ENCODE measurements at regions not wholly inside any gene's neighbourhood (a gene's known extent, or its start where the extent isn't known, plus 50 kb on each side); places are given as distances from the start of the nearest gene placed in this dataset.

- no peak overlapping the region for H2AFZ ChIP-seq
- no peaks in the 10 kb centered on the region for H3K4me1 ChIP-seq (replicated peaks; ENCODE audit: insufficient read depth)
- no peak for DNase-seq
- CTCF ChIA-PET, result interaction anchor here (0.6 kb wide), 1 partner anchor 252 kb away, joined by 4 read pairs; no protein-coding TSS in a partner anchor
- H3K27ac ChIP-seq, result no peak overlapping the region
- H3F3A ChIP-seq (ENCODE audit: insufficient read depth, low read depth), result no peaks in the 10 kb centered on the region
- H4K20me1 ChIP-seq (ENCODE audit: insufficient read depth), result no peaks in the 10 kb centered on the region
- H3K9me2 ChIP-seq (ENCODE audit: insufficient read depth), result no peaks in the 10 kb centered on the region
- H3K27me3 ChIP-seq (ENCODE audit: insufficient read depth, low read depth), result peaks cover 50% of the 10 kb centered on the region
- POLR2A ChIA-PET (ENCODE audit: unreplicated experiment), result no interaction called here
- H3K79me2 ChIP-seq (ENCODE audit: low read depth), result no peaks in the 10 kb centered on the region
- TF ChIP-seq EZH2 (IDR thresholded peaks at IDR 0.05; ENCODE audit: low read depth), result no peak
- TF ChIP-seq CTCF (conservative IDR thresholded peaks at IDR 0.05), result no peak
- H3K9me3 ChIP-seq (ENCODE audit: insufficient read depth, low read depth), result no peaks in the 10 kb centered on the region
- H3K36me3 ChIP-seq (ENCODE audit: low read depth), result no peaks in the 10 kb centered on the region
- intact Hi-C loops (cut with micrococcal nuclease; ENCODE audit: unreplicated experiment), result no loop called here
- no TSS peak for BruUV-seq (replicated peaks)
- H3K4me3 ChIP-seq, result no peak overlapping the region
- H3K4me2 ChIP-seq, result no peak overlapping the region
Observed at GRCh38 chr12:119245904-119246494, 67.3 kb downstream of the HSPB8 start.

GRCh38 chr12:119247007-119247719 is 68.4 kb downstream of the HSPB8 start:
- ChIA-PET POLR2A (ENCODE audit: unreplicated experiment) (no interaction called here), CTCF (no interaction called here)
- intact Hi-C loops (cut with micrococcal nuclease; ENCODE audit: unreplicated experiment), result no loop called here

DNA sequence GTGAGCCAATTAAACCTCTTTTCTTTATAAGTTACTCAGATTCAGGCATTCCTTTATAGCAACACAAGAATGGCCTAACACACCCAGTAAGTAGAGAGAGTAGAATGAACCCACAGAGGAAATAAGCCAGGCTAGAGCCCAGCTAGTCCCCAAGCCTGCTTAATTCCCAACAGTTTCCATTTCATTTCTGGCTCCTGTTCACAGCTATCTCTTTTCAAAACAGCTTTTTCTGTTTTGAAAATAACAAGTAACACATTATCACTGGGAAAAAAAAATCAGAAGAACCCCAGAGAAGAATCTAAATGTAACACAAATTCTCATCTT is 69.0 kb downstream of the HSPB8 start:
- Histone ChIP-seq H3K36me3 (ENCODE audit: low read depth) (no peaks in the 10 kb centered on the region), H3K27me3 (ENCODE audit: insufficient read depth, low read depth) (peaks cover 47% of the 10 kb centered on the region), H3K9me2 (ENCODE audit: insufficient read depth) (no peaks in the 10 kb centered on the region), H4K20me1 (ENCODE audit: insufficient read depth) (no peaks in the 10 kb centered on the region), H2AFZ (no peak overlapping the region), H3K79me2 (ENCODE audit: low read depth) (no peaks in the 10 kb centered on the region), H3K4me2 (no peak overlapping the region), H3K27ac (no peak overlapping the region), H3F3A (ENCODE audit: insufficient read depth, low read depth) (no peaks in the 10 kb centered on the region), H3K4me1 (replicated peaks; ENCODE audit: insufficient read depth) (no peaks in the 10 kb centered on the region), H3K4me3 (no peak overlapping the region), H3K9me3 (ENCODE audit: insufficient read depth, low read depth) (no peaks in the 10 kb centered on the region)
- ChIA-PET CTCF (no interaction called here), POLR2A (ENCODE audit: unreplicated experiment) (no interaction called here)
- no TSS peak for BruUV-seq (replicated peaks)
- DNase-seq, result no peak
- intact Hi-C loops (cut with micrococcal nuclease; ENCODE audit: unreplicated experiment), result no loop called here
- TF ChIP-seq CTCF (conservative IDR thresholded peaks at IDR 0.05), result no peak
- TF ChIP-seq EZH2 (IDR thresholded peaks at IDR 0.05; ENCODE audit: low read depth), result no peak

More at GRCh38 chr12:119247007-119247719, 68.4 kb downstream of the HSPB8 start:
- H3F3A ChIP-seq (ENCODE audit: insufficient read depth, low read depth), result no peaks in the 10 kb centered on the region
- no peaks in the 10 kb centered on the region for H3K79me2 ChIP-seq (ENCODE audit: low read depth)
- no peak overlapping the region for H2AFZ ChIP-seq
- no peak overlapping the region for H3K27ac ChIP-seq
- TF ChIP-seq EZH2 (IDR thresholded peaks at IDR 0.05; ENCODE audit: low read depth), result no peak
- TF ChIP-seq CTCF (conservative IDR thresholded peaks at IDR 0.05), result no peak
- no peaks in the 10 kb centered on the region for H3K36me3 ChIP-seq (ENCODE audit: low read depth)
- no peak overlapping the region for H3K4me3 ChIP-seq
- no peaks in the 10 kb centered on the region for H4K20me1 ChIP-seq (ENCODE audit: insufficient read depth)
- DNase-seq, result no peak
- no TSS peak for BruUV-seq (replicated peaks)
- no peaks in the 10 kb centered on the region for H3K4me1 ChIP-seq (replicated peaks; ENCODE audit: insufficient read depth)
- H3K9me2 ChIP-seq (ENCODE audit: insufficient read depth), result no peaks in the 10 kb centered on the region
- no peak overlapping the region for H3K4me2 ChIP-seq
- peaks cover 48% of the 10 kb centered on the region for H3K27me3 ChIP-seq (ENCODE audit: insufficient read depth, low read depth)
- H3K9me3 ChIP-seq (ENCODE audit: insufficient read depth, low read depth), result no peaks in the 10 kb centered on the region
